Erythroblast (primary cell): ENCODE measurements at regions not wholly inside any gene's neighbourhood (a gene's known extent, or its start where the extent isn't known, plus 50 kb on each side); places are given as distances from the start of the nearest gene placed in this dataset.
A peak's percentile ranks its signal among the peaks of the same experiment; 100 is the strongest.

ENCODE experiments used
- DNase-seq, 2 experiments: peaks; one replicate each; lab custom pipeline; 2025; lab: John Stamatoyannopoulos, UW
- GATA1 ChIP-seq: IDR thresholded peaks from 2 replicates; pipeline ENCODE4 v1.6.1; 2011; ENCODE audit warnings: low read depth, mild to moderate bottlenecking, control low read depth, low read length, moderate library complexity
- POLR2A ChIP-seq: IDR thresholded peaks from 2 replicates; pipeline ENCODE4 v1.6.1; 2011; ENCODE audit warnings: mild to moderate bottlenecking, low read length

GRCh38 chr18:7415081-7415894 lies 151.8 kb upstream of the PTPRM start:
- TF ChIP-seq GATA1, result no peak
- no peak for TF ChIP-seq POLR2A
- DNase-seq, result no peak

GRCh38 chr18:7417727-7418126 lies 149.4 kb upstream of the PTPRM start:
- TF ChIP-seq GATA1 (no peak), POLR2A (no peak)
- DNase-seq, result no peak

- TF ChIP-seq POLR2A (no peak), GATA1 (no peak)
- DNase-seq, result no peak
These were observed 137.3 kb upstream of the PTPRM start for GRCh38 chr18:7429831-7430230.

GRCh38 chr18:7436166-7436565 lies 130.9 kb upstream of the PTPRM start:
- DNase-seq, result no peak
- TF ChIP-seq GATA1, result no peak

- no peak for DNase-seq
- TF ChIP-seq POLR2A, result no peak
- TF ChIP-seq GATA1, result no peak
These were observed 129.2 kb upstream of the PTPRM start for GRCh38 chr18:7437870-7438269.

GRCh38 chr18:7438646-7439045 lies 128.5 kb upstream of the PTPRM start:
- TF ChIP-seq GATA1, result no peak
- TF ChIP-seq POLR2A, result no peak
- no peak for DNase-seq

GRCh38 chr18:7447318-7448028 lies 119.6 kb upstream of the PTPRM start:
- no peak for DNase-seq
- TF ChIP-seq GATA1 (no peak), POLR2A (no peak)

- TF ChIP-seq POLR2A (no peak), GATA1 (no peak)
- peak; percentile 11 to 37 for DNase-seq
These were observed 114.8 kb upstream of the PTPRM start for GRCh38 chr18:7452331-7452730.

GRCh38 chr18:7454429-7454828 lies 112.7 kb upstream of the PTPRM start:
- no peak for DNase-seq
- TF ChIP-seq POLR2A (no peak), GATA1 (no peak)

- DNase-seq, result no peak
- TF ChIP-seq GATA1 (no peak), POLR2A (no peak)
These were observed 110.7 kb upstream of the PTPRM start for GRCh38 chr18:7456376-7456775.

- DNase-seq, result no peak
- TF ChIP-seq GATA1, result no peak
- no peak for TF ChIP-seq POLR2A
These were observed 109.9 kb upstream of the PTPRM start for GRCh38 chr18:7457262-7457661.

- no peak for DNase-seq
- TF ChIP-seq GATA1 (no peak), POLR2A (no peak)
These were observed 108.2 kb upstream of the PTPRM start for GRCh38 chr18:7458884-7459283.

- DNase-seq, result no peak
- TF ChIP-seq GATA1 (no peak), POLR2A (no peak)
These were observed 107.0 kb upstream of the PTPRM start for GRCh38 chr18:7459851-7460770.
